GM20000 (cell line): ENCODE measurements at regions not wholly inside any gene's neighbourhood (a gene's known extent, or its start where the extent isn't known, plus 50 kb on each side); places are given as distances from the start of the nearest gene placed in this dataset.
"Not testable (repeated sequence)": the region's sequence is repeated elsewhere in the genome, so short reads cannot be mapped to it uniquely, and the experiment has no call there.

Source experiments
- DNase-seq: peaks from one replicate; pipeline ENCODE4 v3.0.0; 2012; ENCODE audit warnings: low spot score
- TF ChIP-seq, protein P1 (sequence below): IDR thresholded peaks from 2 replicates; pipeline ENCODE4 v1.5.1; 2012; ENCODE audit warnings: mild to moderate bottlenecking, control low read depth; ENCODE audit errors: extremely low read depth, missing control alignments

GRCh38 chr2:140117386-140117785, 1337.2 kb upstream of the NXPH2 start:
- DNase-seq, result no peak
- TF ChIP-seq, protein P1, sequence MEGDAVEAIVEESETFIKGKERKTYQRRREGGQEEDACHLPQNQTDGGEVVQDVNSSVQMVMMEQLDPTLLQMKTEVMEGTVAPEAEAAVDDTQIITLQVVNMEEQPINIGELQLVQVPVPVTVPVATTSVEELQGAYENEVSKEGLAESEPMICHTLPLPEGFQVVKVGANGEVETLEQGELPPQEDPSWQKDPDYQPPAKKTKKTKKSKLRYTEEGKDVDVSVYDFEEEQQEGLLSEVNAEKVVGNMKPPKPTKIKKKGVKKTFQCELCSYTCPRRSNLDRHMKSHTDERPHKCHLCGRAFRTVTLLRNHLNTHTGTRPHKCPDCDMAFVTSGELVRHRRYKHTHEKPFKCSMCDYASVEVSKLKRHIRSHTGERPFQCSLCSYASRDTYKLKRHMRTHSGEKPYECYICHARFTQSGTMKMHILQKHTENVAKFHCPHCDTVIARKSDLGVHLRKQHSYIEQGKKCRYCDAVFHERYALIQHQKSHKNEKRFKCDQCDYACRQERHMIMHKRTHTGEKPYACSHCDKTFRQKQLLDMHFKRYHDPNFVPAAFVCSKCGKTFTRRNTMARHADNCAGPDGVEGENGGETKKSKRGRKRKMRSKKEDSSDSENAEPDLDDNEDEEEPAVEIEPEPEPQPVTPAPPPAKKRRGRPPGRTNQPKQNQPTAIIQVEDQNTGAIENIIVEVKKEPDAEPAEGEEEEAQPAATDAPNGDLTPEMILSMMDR, result no peak

DNA sequence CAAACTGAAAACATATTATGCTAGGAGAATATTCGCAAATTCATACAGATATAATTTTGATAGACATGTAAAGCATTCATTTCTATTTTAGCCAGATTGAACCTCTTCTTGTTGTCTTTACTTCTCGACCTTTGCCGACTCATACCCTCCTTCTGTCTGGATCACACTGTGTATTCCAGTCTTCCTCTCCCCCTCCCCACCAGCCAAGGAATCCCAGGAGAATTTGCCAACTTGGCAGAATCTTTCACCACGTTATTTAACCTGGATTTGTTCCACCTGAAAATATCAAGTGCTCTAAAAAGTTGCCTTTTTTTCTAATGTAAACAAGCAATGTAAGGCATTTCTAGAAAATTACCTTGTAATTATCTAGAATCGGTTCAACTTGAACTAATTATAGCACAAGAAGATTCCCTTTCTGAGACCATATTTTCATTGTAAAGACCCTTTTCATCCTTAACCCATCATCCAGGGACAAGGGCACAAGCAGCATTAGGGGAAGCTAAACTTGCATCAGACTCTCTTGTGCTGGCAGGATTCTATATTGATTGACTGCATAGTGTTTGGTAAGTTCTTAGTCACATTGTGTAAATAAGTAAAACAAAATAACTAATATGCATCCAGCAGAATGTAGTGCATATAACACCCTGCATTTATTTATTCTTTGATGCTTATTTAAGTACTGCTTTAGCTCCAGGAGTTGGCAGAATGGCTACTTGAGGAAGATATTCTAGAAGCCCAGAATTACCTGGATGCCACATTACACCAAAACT, 1328.7 kb upstream of the NXPH2 start:
- TF ChIP-seq, protein P1, result no peak
- no peak for DNase-seq

- TF ChIP-seq, protein P1, result no peak
- no peak for DNase-seq
Measured at GRCh38 chr2:140091926-140092325, 1311.7 kb upstream of the NXPH2 start.

DNA sequence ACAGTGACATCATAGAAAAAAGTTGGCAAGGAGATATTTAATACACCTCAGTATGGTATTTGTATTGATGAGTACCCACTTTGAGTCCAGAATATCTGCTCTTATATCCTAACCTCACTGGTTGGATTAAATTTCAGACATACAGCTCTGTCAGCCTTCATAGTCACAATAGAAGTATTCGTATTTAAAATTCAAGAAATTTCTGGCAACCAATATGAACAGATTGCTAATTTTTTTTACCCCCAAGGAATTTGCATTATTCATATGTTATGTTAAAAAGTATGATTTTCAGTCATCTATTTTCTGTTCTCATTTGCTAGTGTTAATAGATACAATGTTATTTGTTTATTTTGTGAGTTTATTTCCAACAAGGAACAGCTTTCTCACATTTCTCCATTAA, 1306.8 kb upstream of the NXPH2 start:
- TF ChIP-seq, protein P1, result no peak
- DNase-seq, result no peak

DNA sequence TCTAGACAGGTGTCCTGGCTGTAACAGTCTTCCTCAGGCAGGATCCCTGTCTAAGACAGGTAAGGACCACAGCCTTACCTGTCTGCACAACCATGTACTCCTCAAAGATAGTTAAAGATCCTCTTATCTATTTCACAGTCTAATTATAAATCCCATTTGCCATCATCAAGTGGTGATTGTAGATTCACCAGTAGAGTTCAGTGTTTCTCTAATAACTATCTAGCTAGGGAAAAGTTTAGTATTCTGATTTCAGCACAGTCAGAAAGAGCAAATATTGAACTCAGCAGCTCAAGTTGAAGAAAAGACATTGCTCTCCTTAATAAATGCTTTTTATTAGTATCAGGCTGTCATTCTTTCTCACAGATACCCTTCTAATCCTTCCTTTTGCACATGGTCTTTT, 1305.5 kb upstream of the NXPH2 start:
- TF ChIP-seq, protein P1, result no peak
- no peak for DNase-seq

GRCh38 chr2:140079038-140079437, 1298.8 kb upstream of the NXPH2 start:
- DNase-seq, result no peak
- TF ChIP-seq, protein P1, result no peak

DNA sequence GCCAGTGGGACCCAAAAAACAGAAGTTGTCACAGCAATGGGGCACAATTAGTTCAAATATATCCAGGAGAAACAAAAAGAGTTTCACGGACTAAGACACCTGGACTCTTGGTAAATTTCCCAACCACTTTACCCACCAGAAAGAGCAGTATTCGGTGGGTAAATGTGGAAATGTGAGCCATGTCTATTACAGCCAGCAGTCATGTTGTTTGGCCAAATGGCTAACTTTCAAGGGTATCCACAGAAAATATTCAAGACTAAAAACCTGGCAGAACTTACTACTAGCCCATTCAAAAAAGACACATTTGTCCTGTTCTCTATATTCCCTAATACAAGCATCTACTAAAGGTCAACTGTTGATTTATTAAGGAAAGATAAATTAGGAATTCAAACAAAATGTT, 1296.0 kb upstream of the NXPH2 start:
- no peak for DNase-seq
- TF ChIP-seq, protein P1, result no peak

- DNase-seq, result not testable (repeated sequence)
Measured at GRCh38 chr2:140073763-140074162, 1293.6 kb upstream of the NXPH2 start.
